Tibial artery (tissue), 4 donors: ENCODE measurements at regions not wholly inside any gene's neighbourhood (a gene's known extent, or its start where the extent isn't known, plus 50 kb on each side); places are given as distances from the start of the nearest gene placed in this dataset.
A peak's percentile ranks its signal among the peaks of the same experiment; 100 is the strongest.

Experiments used
- DNase-seq, 2 donors: peaks; one replicate each; pipeline ENCODE4 v3.0.0-alpha.2; 2019
- H3K27ac ChIP-seq, 2 donors: fragments of 200-600 bp; sonication (generic) in 1 of 2; 1 replicate in 1 of 2; 2 replicates in 1 of 2; pipeline ENCODE4 v1.5.1; 2018 to 2019; ENCODE audit warnings: mild to moderate bottlenecking in 1 of 2
- H3K27me3 ChIP-seq, 2 donors: fragments of 200-600 bp; sonication (generic) in 1 of 2; one replicate each; pipeline versions ENCODE4 v1.5.1 to v1.6.0; 2016 to 2019
- H3K36me3 ChIP-seq, 3 donors: fragments of 200-600 bp; sonication (generic) in 2 of 3; one replicate each; pipeline ENCODE4 v1.5.1; 2016 to 2019; ENCODE audit warnings: mild to moderate bottlenecking in 2 of 3
- H3K4me1 ChIP-seq, 4 donors: fragments of 200-600 bp; sonication (generic) in 2 of 4; 1 replicate in 3 of 4; 2 replicates in 1 of 4; pipeline ENCODE4 v1.5.1; 2016 to 2019
- H3K4me3 ChIP-seq, 2 donors: fragments of 200-600 bp; sonication (generic) in 1 of 2; 1 replicate in 1 of 2; 2 replicates in 1 of 2; pipeline ENCODE4 v1.5.1; 2018 to 2019; ENCODE audit warnings: mild to moderate bottlenecking in 2 of 2
- H3K9me3 ChIP-seq, 3 donors: fragments of 200-600 bp; sonication (generic) in 1 of 3; one replicate each; pipeline ENCODE4 v1.5.1; 2016 to 2019
- intact Hi-C: fragments of 100-400 bp; cut with DNase I; formaldehyde crosslinking; loops from one replicate; pipeline ENCODE4 v1.15.0; 2023; ENCODE audit warnings: low total_unique reads
- TF ChIP-seq, protein P1 (sequence below), 2 experiments: fragments of 200-600 bp in 1 of 2; fragments of 450-650 bp in 1 of 2; IDR thresholded peaks; one replicate each; pipeline ENCODE4 v1.5.1; 2017 to 2019; ENCODE audit warnings: antibody characterized with exemption in 2 of 2, mild to moderate bottlenecking in 1 of 2, moderate library complexity in 1 of 2

DNA sequence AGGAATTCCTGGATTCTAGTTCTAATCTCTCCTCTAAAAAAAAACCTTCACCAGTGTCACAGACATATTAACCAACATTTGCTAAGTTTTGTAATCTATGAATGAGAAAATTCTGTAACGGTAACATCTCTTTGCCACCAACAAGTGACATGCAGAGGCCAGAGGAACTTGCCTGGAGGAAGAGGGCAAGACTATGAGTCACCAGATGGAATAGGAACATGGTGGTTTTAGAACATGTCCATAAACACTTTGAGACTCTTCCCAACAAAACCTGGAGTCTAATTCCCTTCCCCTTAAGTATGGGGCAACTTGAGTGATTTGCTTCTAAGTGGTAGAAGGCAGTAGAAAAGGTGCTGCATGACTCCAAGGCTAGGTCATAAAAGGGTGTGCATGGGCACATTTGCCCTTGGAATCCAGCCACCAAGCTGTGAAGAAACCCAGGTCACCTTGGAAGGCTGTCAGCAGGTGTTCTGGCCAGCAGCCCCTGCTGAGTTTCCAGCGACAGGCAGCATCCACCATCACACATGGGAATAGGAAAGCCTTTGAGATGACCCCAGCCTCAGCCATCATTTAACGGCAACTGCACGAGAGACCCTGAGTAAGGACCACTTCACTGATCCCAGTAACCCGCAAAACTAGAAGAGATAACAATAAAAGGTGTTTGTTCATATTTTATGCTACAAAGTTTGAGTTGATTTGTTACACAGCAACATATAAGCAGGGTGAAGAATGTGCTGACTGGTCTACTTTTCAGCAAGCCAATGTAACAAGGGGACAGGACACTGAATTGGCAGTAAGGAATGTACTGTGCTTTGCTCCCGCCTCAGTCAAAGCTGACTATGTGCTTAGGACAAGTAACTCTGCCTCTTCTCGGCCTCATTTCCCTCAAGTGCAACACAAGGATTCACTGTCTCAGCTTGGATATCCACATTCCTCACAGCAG is 90.6 kb downstream of the SKA1 start:
- no peaks in the 10 kb centered on the region for H3K27me3 ChIP-seq
- H3K4me1 ChIP-seq = peaks cover 0 to 12% (median 4%) of the 10 kb centered on the region in 4 donors
- H3K9me3 ChIP-seq = no peaks in the 10 kb centered on the region
- TF ChIP-seq, protein P1, sequence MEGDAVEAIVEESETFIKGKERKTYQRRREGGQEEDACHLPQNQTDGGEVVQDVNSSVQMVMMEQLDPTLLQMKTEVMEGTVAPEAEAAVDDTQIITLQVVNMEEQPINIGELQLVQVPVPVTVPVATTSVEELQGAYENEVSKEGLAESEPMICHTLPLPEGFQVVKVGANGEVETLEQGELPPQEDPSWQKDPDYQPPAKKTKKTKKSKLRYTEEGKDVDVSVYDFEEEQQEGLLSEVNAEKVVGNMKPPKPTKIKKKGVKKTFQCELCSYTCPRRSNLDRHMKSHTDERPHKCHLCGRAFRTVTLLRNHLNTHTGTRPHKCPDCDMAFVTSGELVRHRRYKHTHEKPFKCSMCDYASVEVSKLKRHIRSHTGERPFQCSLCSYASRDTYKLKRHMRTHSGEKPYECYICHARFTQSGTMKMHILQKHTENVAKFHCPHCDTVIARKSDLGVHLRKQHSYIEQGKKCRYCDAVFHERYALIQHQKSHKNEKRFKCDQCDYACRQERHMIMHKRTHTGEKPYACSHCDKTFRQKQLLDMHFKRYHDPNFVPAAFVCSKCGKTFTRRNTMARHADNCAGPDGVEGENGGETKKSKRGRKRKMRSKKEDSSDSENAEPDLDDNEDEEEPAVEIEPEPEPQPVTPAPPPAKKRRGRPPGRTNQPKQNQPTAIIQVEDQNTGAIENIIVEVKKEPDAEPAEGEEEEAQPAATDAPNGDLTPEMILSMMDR (IDR thresholded peaks at IDR 0.05) = no peak
- H3K4me3 ChIP-seq = no peak overlapping the region
- DNase-seq = no peak
- H3K27ac ChIP-seq = no peak overlapping the region
- H3K36me3 ChIP-seq = no peaks in the 10 kb centered on the region
- intact Hi-C loops = no loop called here

DNA sequence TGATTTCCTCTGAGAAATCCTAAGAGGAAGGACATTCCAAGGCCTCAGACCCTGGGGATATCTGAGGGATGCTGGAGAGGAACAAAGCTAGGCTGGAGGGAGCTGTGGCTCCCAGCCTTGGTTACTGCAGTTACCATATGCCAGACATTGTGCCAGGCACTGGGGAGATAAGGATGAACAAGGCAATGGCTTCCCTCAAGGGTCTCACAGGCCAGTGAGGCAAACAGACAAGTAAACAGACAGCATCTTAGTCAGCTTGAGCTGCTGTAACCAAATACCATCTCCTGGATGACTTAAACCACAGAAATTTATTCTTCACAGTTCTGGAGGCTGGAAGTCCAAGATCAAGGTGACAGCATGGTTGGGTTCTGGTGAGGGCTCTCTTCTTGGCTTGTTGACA is 91.8 kb downstream of the SKA1 start:
- H3K27me3 ChIP-seq = no peaks in the 10 kb centered on the region
- H3K4me3 ChIP-seq = no peak overlapping the region
- H3K4me1 ChIP-seq = peaks cover 0 to 12% (median 4%) of the 10 kb centered on the region in 4 donors
- TF ChIP-seq, protein P1 (IDR thresholded peaks at IDR 0.05) = no peak
- H3K36me3 ChIP-seq = no peaks in the 10 kb centered on the region
- H3K9me3 ChIP-seq = no peaks in the 10 kb centered on the region
- intact Hi-C loops = no loop called here
- no peak for DNase-seq
- no peak overlapping the region for H3K27ac ChIP-seq

DNA sequence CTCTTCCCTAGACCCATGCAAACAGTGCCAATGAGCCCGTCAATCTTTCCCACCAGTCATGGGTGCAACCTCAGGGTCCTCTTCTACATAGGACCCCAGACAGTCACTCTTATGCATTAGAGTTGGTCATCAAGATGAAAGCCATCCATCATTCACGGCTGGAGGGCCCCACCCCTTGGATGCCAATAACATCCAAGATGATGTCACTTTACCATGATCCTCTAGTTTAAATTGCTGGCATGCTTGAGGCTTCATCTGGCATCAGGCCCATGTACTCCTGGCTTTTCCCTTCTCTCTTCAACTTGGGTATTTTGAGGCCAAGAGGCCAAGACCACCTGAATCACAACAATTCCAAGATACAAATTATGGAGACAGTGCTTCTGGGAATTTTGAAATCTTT is 91.1 kb upstream of the MAPK4 start:
- Histone ChIP-seq H3K36me3 (no peaks in the 10 kb centered on the region), H3K9me3 (no peaks in the 10 kb centered on the region), H3K4me3 (no peak overlapping the region), H3K27ac (no peak overlapping the region), H3K4me1 (peaks cover 0 to 12% (median 4%) of the 10 kb centered on the region in 4 donors), H3K27me3 (no peaks in the 10 kb centered on the region)
- TF ChIP-seq, protein P1 (IDR thresholded peaks at IDR 0.05) = no peak
- DNase-seq = no peak
- intact Hi-C loops = no loop called here

DNA sequence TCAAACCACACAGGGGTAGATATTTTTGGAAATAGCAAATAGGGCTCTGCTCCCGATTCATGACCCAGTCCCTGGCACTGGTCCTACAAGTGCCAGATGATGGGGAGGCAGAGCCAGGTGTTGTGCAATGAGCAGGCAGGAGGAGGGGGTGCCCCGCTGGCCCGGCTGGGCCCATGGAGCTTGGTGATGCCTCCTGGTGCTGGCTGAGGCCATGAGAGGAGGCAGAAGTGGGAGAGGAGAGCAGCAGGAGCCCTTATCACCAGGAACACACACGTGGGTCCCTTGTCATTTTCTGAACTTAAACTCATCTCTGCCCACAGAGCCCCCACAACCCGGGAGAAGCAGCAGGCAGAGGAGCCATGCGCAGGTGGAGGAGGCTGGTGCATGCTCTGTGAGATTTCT is 90.5 kb upstream of the MAPK4 start:
- intact Hi-C loops = no loop called here

DNA sequence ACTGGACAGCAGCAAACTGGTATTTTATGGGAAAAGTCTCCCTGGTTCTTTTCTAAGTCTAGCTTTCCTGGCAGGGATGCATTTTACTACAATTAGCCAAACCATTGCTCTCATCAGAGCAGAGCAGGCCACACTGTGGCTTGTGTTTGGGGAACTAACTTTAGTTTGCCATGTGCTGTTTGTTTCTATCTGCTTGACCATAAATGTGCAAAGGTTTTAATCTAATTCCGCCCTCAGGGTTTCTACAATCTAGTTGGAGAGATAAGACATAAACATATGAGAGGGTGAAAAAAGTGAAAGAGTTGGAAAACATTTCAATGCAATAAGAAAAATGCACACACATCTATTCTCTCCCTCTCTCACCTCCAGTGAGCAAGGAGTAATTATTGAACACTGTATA is 86.9 kb upstream of the MAPK4 start:
- no peak overlapping the region for H3K4me3 ChIP-seq
- H3K27me3 ChIP-seq = peaks cover 0 to 10% of the 10 kb centered on the region in 2 donors
- no peak for DNase-seq
- H3K27ac ChIP-seq = no peak overlapping the region
- intact Hi-C loops = no loop called here
- H3K4me1 ChIP-seq = peaks cover 0 to 12% (median 4%) of the 10 kb centered on the region in 4 donors
- H3K36me3 ChIP-seq = no peaks in the 10 kb centered on the region
- TF ChIP-seq, protein P1 (IDR thresholded peaks at IDR 0.05) = no peak
- H3K9me3 ChIP-seq = no peaks in the 10 kb centered on the region

More for the DNA sequence above, 90.5 kb upstream of the MAPK4 start:
- Histone ChIP-seq H3K9me3 (no peaks in the 10 kb centered on the region), H3K27ac (no peak overlapping the region), H3K27me3 (peaks cover 0 to 5% of the 10 kb centered on the region in 2 donors), H3K36me3 (no peaks in the 10 kb centered on the region), H3K4me3 (no peak overlapping the region), H3K4me1 (peaks cover 0 to 12% (median 4%) of the 10 kb centered on the region in 4 donors)
- TF ChIP-seq, protein P1 (IDR thresholded peaks at IDR 0.05) = no peak
- DNase-seq = peak; percentile 32 to 73
